ENCODE measurements at regions not wholly inside any gene's neighbourhood (a gene's known extent, or its start where the extent isn't known, plus 50 kb on each side); places are given as distances from the start of the nearest gene placed in this dataset.

DNA sequence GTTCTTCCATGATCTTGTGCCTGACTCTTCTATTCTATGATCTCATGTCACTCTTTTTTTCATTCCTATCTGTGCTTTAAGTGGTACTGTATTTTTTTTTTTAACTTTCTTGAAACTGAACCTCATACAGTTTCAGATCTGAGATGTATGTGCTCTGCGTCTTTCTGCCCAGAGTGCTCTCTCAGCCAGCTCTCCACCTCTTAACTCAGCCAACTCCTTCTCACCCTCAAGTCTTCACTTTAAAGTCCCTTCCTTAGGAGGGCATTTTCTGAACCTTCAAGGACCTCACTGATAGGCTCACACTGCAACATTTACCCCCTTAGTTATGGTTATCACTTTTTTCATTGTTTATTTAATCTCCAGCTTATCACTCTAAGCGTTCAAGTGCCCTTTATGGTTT is 158.7 kb downstream of the IRS2 start:
- in situ Hi-C loops (cut with MboI) = no loop called here
- Histone ChIP-seq H3K79me2 (ENCODE audit: control insufficient read depth, insufficient read depth, low read length) (no peaks in the 10 kb centered on the region), H3K27ac (ENCODE audit: control insufficient read depth, insufficient read depth) (no peak overlapping the region), H2AFZ (ENCODE audit: control insufficient read depth, low read depth, low read length) (no peak overlapping the region), H3K9me3 (replicated peaks; ENCODE audit: control insufficient read depth, insufficient read depth, low read length) (no peaks in the 10 kb centered on the region; the same call in 2 of the 3 replicates), H3K36me3 (ENCODE audit: control insufficient read depth in 2 of 2, insufficient read depth in 2 of 2, low read length in 1 of 2) (no peaks in the 10 kb centered on the region), H3K4me1 (ENCODE audit: control insufficient read depth, insufficient read depth, low read length) (no peaks in the 10 kb centered on the region), H3K27me3 (replicated peaks in 1 of 2; ENCODE audit: control insufficient read depth in 2 of 2, insufficient read depth in 2 of 2, low read length in 1 of 2) (no peaks in the 10 kb centered on the region), H3K4me3 (no peak overlapping the region), H3K9ac (ENCODE audit: control insufficient read depth, insufficient read depth, low read length) (no peak overlapping the region), H3K4me2 (ENCODE audit: control insufficient read depth, insufficient read depth) (no peak overlapping the region), H4K20me1 (ENCODE audit: control insufficient read depth, insufficient read depth) (no peaks in the 10 kb centered on the region)
- ChIA-PET SMC1A (ENCODE audit: uncharacterized antibody, unreplicated experiment) (interaction anchor here (1.6 kb wide), 1 partner anchor 10 kb away, joined by 3 read pairs; no protein-coding TSS in a partner anchor), RAD21 (ENCODE audit: unreplicated experiment) (no interaction called here), CTCF (no interaction called here), POLR2A (no interaction called here)
- ATAC-seq = no peak
- BruUV-seq (replicated peaks) = no TSS peak
- DNase-seq (ENCODE audit: low read depth, low spot score) = no peak
- intact Hi-C loops (cut with micrococcal nuclease; ENCODE audit: unreplicated experiment) = no loop called here
- WGBS (ENCODE audit: insufficient coverage, insufficient replicate concordance, low lambda C conversion rate, missing lambda C conversion rate) = 24% methylated on average over 2 of the region's 2 CpGs
- no peak for FAIRE-seq
- TF ChIP-seq RB1 (IDR thresholded peaks at IDR 0.05; ENCODE audit: borderline replicate concordance) (no peak), SMAD5 (IDR thresholded peaks at IDR 0.05; ENCODE audit: low read depth) (no peak), ZNF24 (IDR thresholded peaks at IDR 0.05) (no peak), FOXM1 (IDR thresholded peaks at IDR 0.05; ENCODE audit: low read depth, low read length) (no peak), BHLHE40 (IDR thresholded peaks at IDR 0.05; ENCODE audit: borderline replicate concordance in 1 of 2, low read depth in 2 of 2, low read length in 1 of 2) (no peak), JUNB (IDR thresholded peaks at IDR 0.05) (no peak), BMI1 (IDR thresholded peaks at IDR 0.05; ENCODE audit: borderline replicate concordance) (no peak), ZBED1 (IDR thresholded peaks at IDR 0.05; ENCODE audit: borderline replicate concordance) (no peak), SIX5 (IDR thresholded peaks at IDR 0.05; ENCODE audit: low read depth, low read length, severe bottlenecking) (no peak), POLR2AphosphoS5 (IDR thresholded peaks at IDR 0.05; ENCODE audit: low read length) (no peak), SPI1 (IDR thresholded peaks at IDR 0.05; ENCODE audit: borderline replicate concordance, insufficient read depth, low read depth, low read length) (no peak), DPF2 (IDR thresholded peaks at IDR 0.05) (no peak), EED (IDR thresholded peaks at IDR 0.05; ENCODE audit: low read depth) (no peak), SRF (IDR thresholded peaks at IDR 0.05; ENCODE audit: low read depth in 2 of 2, low read length in 2 of 2) (no peak), CREM (IDR thresholded peaks at IDR 0.05; ENCODE audit: low read depth) (no peak), LARP7 (IDR thresholded peaks at IDR 0.05) (no peak), HDGF (IDR thresholded peaks at IDR 0.05) (no peak)
- TF ChIP-seq, protein P1, sequence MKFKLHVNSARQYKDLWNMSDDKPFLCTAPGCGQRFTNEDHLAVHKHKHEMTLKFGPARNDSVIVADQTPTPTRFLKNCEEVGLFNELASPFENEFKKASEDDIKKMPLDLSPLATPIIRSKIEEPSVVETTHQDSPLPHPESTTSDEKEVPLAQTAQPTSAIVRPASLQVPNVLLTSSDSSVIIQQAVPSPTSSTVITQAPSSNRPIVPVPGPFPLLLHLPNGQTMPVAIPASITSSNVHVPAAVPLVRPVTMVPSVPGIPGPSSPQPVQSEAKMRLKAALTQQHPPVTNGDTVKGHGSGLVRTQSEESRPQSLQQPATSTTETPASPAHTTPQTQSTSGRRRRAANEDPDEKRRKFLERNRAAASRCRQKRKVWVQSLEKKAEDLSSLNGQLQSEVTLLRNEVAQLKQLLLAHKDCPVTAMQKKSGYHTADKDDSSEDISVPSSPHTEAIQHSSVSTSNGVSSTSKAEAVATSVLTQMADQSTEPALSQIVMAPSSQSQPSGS (IDR thresholded peaks at IDR 0.05; ENCODE audit: low read length) = no peak
- TF ChIP-seq, protein P2, sequence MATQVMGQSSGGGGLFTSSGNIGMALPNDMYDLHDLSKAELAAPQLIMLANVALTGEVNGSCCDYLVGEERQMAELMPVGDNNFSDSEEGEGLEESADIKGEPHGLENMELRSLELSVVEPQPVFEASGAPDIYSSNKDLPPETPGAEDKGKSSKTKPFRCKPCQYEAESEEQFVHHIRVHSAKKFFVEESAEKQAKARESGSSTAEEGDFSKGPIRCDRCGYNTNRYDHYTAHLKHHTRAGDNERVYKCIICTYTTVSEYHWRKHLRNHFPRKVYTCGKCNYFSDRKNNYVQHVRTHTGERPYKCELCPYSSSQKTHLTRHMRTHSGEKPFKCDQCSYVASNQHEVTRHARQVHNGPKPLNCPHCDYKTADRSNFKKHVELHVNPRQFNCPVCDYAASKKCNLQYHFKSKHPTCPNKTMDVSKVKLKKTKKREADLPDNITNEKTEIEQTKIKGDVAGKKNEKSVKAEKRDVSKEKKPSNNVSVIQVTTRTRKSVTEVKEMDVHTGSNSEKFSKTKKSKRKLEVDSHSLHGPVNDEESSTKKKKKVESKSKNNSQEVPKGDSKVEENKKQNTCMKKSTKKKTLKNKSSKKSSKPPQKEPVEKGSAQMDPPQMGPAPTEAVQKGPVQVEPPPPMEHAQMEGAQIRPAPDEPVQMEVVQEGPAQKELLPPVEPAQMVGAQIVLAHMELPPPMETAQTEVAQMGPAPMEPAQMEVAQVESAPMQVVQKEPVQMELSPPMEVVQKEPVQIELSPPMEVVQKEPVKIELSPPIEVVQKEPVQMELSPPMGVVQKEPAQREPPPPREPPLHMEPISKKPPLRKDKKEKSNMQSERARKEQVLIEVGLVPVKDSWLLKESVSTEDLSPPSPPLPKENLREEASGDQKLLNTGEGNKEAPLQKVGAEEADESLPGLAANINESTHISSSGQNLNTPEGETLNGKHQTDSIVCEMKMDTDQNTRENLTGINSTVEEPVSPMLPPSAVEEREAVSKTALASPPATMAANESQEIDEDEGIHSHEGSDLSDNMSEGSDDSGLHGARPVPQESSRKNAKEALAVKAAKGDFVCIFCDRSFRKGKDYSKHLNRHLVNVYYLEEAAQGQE (IDR thresholded peaks at IDR 0.05; ENCODE audit: low read depth, low read length) = no peak

Measured in GM12878 (cell line).